ENCODE measurements at regions not wholly inside any gene's neighbourhood (a gene's known extent, or its start where the extent isn't known, plus 50 kb on each side); places are given as distances from the start of the nearest gene placed in this dataset.

GRCh38 chr22:19663286-19663815, 51.0 kb upstream of the SEPTIN5 start (continued):
- TF ChIP-seq TGIF2 (CRISPR knock-in tag; IDR thresholded peaks at IDR 0.05) (no peak), CBX1 (IDR thresholded peaks at IDR 0.05; ENCODE audit: low read depth) (no peak), PTTG1 (tag; IDR thresholded peaks at IDR 0.05; ENCODE audit: low read depth) (no peak), ZNF41 (CRISPR knock-in tag; conservative IDR thresholded peaks at IDR 0.05) (no peak), ZFP91 (CRISPR knock-in tag; IDR thresholded peaks at IDR 0.05) (no peak), ERF (CRISPR knock-in tag; IDR thresholded peaks at IDR 0.05) (no peak), CAMTA2 (CRISPR knock-in tag; conservative IDR thresholded peaks at IDR 0.05) (no peak), XRCC4 (IDR thresholded peaks at IDR 0.05; ENCODE audit: extremely low read depth, insufficient read depth, insufficient read length) (no peak), ZNF3 (CRISPR knock-in tag; IDR thresholded peaks at IDR 0.05) (no peak), SREBF1 (IDR thresholded peaks at IDR 0.05; ENCODE audit: borderline replicate concordance, low read depth, low read length) (no peak), MLLT1 (IDR thresholded peaks at IDR 0.05) (no peak), NRF1 (conservative IDR thresholded peaks at IDR 0.05 in 1 of 2, IDR thresholded peaks at IDR 0.05 in 1 of 2) (no peak), PATZ1 (CRISPR knock-in tag; IDR thresholded peaks at IDR 0.05; ENCODE audit: borderline replicate concordance) (no peak), GATA2 (CRISPR knock-in tag; IDR thresholded peaks at IDR 0.05) (no peak), NR0B1 (IDR thresholded peaks at IDR 0.05; ENCODE audit: partially characterized antibody) (no peak), TCF3 (CRISPR knock-in tag; IDR thresholded peaks at IDR 0.05) (no peak), ZNF239 (CRISPR knock-in tag; IDR thresholded peaks at IDR 0.05) (no peak), CHCHD3 (CRISPR knock-in tag; IDR thresholded peaks at IDR 0.05) (no peak), TOE1 (IDR thresholded peaks at IDR 0.05; ENCODE audit: borderline replicate concordance) (no peak), TOE1 (CRISPR knock-in tag; IDR thresholded peaks at IDR 0.05; ENCODE audit: borderline replicate concordance, low read depth) (no peak), MYNN (IDR thresholded peaks at IDR 0.05) (no peak), MYNN (CRISPR knock-in tag; IDR thresholded peaks at IDR 0.05) (no peak), ILK (tag; IDR thresholded peaks at IDR 0.05; ENCODE audit: borderline replicate concordance, low read depth) (no peak), SP2 (IDR thresholded peaks at IDR 0.05; ENCODE audit: extremely low read depth, low read depth, low read length, poor library complexity, severe bottlenecking) (no peak), KLF1 (tag; IDR thresholded peaks at IDR 0.05) (no peak), ZNF717 (CRISPR knock-in tag; IDR thresholded peaks at IDR 0.05) (no peak)
